HG03159 (cell line): ENCODE measurements at regions not wholly inside any gene's neighbourhood (a gene's known extent, or its start where the extent isn't known, plus 50 kb on each side); places are given as distances from the start of the nearest gene placed in this dataset.
"Not testable (repeated sequence)": the region's sequence is repeated elsewhere in the genome, so short reads cannot be mapped to it uniquely, and the experiment has no call there.

Source experiments
- ATAC-seq: cut with Tn5 transposase; IDR thresholded peaks from one replicate; pipeline ENCODE4 v1.9.1; 2021; ENCODE audit warnings: mild to moderate bottlenecking, moderate library complexity; ENCODE audit not compliant: unreplicated experiment

DNA sequence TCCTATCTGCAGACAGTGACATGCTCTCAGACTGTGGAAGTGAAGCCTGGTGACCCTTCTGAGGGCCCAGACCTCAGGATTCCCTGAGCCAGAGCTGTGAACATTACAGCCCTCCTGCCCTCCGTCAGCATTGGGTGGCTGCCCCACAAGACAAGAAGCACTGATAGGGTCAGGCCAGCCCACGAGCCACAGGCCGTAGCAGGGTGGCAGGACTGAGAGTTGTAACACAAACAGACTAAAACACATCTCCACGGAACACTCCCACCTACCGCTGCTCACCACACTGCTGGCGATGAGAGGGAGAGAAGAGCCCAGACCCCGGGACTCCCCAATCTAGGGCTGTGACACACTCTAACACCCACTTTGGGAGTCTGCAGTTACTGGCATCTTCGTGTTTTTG lies 264.8 kb upstream of the FSIP2 start:
- no peak for ATAC-seq

- no peak for ATAC-seq
These were observed 262.7 kb upstream of the FSIP2 start for GRCh38 chr2:185475914-185476313.

GRCh38 chr2:185477452-185477851 lies 261.2 kb upstream of the FSIP2 start:
- ATAC-seq: no peak

DNA sequence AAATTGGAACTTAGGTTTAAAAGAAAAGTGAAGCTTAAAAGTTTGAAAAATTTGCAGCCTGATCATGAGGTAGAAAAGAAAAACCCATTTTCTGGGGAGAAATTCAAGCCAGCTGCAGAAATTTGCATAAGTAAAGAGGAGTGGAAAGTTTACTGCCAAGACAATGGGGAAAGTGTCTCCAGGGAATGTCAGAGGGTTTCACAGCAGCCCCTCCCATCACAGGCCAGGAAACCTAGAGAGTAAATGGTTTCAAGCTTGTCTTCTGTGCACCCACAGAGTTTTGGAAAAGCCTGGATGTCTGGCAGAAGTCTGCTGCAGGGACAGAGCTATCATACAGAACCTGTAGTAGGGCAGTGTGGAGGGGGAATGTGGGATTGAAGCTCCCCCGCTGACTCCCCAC lies 254.0 kb upstream of the FSIP2 start:
- ATAC-seq: no peak

DNA sequence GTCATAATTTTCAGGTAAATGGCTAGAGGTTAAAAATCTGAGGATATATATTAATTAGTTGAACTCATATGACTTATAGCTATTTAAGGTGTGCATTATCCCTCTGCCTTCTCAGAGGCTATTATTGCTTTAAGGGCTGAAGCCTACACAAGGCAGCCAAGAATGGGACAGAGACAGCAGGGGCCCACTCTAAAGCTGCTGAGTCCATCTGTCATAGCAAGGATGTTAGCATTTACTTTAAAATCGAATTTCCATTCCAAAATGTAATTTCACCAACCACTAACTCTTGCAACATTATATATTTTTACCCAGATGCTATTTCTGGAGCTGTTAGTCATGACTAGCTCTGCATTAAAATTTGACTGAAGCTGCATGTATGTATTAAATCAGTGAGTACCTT lies 236.3 kb upstream of the FSIP2 start:
- ATAC-seq: no peak

- ATAC-seq: no peak
These were observed 230.9 kb upstream of the FSIP2 start for GRCh38 chr2:185507719-185508118.

- ATAC-seq: no peak
These were observed 228.5 kb upstream of the FSIP2 start for GRCh38 chr2:185510060-185510459.

DNA sequence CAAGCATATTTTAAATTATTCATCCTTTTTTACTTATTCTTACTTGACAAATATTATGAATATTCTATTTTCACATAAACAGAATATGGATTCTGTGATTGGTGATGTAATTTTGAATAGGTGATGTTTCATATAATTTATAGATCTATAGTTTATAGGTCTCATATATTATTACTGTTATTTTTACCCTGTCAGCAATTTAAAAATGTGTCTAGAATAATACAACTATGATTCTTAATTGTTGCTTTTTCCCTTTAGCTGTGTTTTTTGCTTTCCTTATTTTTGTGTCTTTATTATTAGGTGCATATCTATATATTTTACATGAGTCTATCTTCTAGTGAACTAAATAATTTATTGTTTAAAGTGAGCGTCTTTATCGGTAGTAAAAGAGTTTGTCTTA lies 226.7 kb upstream of the FSIP2 start:
- no peak for ATAC-seq

GRCh38 chr2:185522472-185522871 lies 216.1 kb upstream of the FSIP2 start:
- no peak for ATAC-seq

GRCh38 chr2:185524242-185524641 lies 214.4 kb upstream of the FSIP2 start:
- not testable (repeated sequence) for ATAC-seq

GRCh38 chr2:185526161-185526560 lies 212.4 kb upstream of the FSIP2 start:
- ATAC-seq: no peak

DNA sequence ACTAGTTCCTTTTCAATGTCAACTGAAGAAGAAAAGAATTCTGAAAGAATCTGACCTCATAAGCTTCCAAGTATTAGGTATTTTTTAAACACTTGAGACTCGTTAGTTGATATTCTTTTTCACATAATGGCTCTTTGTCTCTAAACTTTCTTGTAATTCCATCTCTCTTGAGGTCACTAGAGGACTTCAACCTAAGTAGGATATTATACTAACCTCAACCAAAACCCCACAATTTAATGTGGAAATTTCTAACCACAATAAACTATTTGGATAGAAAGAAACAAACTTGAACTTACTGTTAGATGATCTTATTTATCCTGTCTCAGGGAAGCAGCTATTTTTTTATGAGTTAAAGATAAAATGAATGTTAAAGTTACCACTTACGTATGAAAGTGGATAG lies 206.9 kb upstream of the FSIP2 start:
- ATAC-seq: no peak

- no peak for ATAC-seq
These were observed 200.9 kb upstream of the FSIP2 start for GRCh38 chr2:185537689-185538088.

GRCh38 chr2:185567196-185567595 lies 171.4 kb upstream of the FSIP2 start:
- ATAC-seq: no peak

- ATAC-seq: no peak
These were observed 170.7 kb upstream of the FSIP2 start for GRCh38 chr2:185567940-185568339.

DNA sequence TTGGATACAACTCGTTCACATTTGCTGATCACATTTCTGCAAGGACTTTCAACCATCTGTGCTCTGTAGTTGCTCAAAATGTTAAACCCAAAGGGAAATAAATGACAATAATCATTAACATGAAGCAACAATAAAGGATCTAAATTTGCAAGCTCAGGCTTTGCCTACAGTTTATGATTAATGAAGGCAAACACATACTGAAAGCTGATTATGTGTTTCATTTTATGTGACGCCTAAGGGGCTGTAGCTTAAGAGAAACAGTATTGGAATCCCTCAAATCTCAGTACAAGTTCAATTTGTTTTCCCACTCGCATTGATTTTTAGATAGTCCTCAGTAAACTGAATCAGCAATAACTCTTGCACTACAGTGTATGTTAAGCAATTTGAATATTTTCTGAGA lies 160.3 kb upstream of the FSIP2 start:
- ATAC-seq: peak; percentile 64

- no peak for ATAC-seq
These were observed 155.4 kb upstream of the FSIP2 start for GRCh38 chr2:185583058-185583816.

DNA sequence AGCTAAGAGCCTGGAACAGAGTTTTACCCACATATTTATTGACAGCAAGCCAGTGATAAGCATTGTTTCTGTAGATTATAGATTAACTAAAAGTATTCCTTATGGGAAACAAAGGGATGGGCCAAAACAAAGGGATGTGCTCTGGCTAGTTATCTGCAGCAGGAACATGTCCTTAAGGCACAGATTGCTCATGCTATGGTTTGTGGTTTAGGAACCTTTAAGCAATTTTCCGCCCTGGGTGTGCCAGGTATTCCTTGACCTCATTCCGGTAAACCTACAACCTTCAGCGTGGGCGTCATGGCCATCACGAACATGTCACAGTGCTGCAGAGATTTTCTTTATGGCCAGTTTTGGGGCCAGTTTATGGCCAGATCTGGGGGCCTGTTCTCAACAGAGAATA lies 153.4 kb upstream of the FSIP2 start:
- not testable (repeated sequence) for ATAC-seq

DNA sequence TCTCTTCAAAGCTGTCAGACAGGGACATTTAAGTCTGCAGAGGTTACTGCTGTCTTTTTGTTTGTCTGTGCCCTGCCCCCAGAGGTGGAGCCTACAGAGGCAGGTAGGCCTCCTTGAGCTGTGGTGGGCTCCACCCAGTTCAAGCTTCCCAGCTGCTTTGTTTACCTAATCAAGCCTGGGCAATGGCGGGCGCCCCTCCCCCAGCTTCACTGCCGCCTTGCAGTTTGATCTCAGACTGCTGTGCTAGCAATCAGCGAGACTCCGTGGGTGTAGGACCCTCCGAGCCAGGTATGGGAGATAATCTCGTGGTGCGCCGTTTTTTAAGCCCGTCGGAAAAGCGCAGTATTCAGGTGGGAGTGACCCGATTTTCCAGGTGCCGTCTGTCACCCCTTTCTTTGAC lies 147.3 kb upstream of the FSIP2 start:
- ATAC-seq: not testable (repeated sequence)

DNA sequence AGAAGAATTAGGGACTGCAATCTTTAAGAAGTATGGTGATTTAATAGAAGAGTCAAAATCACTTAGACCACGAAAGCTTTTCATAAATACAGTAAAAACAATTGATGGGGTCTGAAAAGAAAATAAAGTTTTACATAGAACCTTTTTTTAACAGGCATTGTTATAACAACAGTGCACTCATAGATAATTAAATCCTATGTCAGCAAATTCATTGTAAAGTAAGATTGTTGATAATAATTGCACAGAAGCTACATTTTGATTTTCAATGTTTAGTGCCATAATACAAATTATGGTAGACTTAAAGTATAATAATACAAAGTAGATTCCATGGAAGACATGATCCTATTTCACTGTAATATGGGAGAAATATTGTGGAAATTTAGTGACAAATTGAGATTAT lies 130.7 kb upstream of the FSIP2 start:
- ATAC-seq: no peak

DNA sequence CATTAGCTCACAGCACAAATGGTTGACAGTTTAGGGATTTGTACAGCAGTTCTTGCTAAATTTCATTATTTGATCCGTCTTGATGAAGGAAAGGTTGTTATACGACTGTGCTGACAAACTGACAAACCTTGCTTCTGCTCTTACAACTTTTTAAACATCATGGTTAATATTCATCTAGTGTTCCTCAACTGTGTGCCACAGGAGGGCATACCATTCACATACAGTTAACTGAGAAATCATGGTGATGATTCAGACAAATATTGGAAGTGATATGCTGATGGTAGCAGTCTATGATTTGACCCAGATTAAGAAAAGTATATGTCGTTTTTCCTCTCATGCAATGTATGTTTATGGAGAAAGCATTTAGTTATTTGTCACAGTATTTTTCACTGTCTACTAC lies 129.8 kb upstream of the FSIP2 start:
- no peak for ATAC-seq

DNA sequence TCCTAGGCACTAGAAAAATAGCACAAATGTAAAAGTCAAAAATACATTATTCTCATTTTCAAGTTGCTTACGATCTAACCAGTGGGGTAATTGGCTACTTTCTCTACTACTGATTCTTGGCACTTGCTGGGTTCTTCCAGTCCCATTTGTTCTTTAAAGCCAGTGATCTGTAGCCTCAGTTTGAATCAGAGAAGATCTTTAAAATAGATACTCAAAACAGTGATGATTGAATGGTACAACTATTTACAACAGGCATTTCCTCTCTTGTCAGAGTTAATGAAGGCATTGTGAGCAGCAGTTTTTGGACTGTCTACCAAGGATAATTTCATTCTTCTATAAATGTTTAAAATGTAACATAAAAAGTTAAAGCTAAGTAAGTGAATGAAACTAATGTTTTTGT lies 128.3 kb upstream of the FSIP2 start:
- no peak for ATAC-seq

GRCh38 chr2:185618625-185619024 lies 120.0 kb upstream of the FSIP2 start:
- ATAC-seq: no peak
